ENCODE measurements at regions not wholly inside any gene's neighbourhood (a gene's known extent, or its start where the extent isn't known, plus 50 kb on each side); places are given as distances from the start of the nearest gene placed in this dataset.

- TF ChIP-seq CTCF (IDR thresholded peaks at IDR 0.05), result no peak
- TF ChIP-seq EZH2 (IDR thresholded peaks at IDR 0.05; ENCODE audit: borderline replicate concordance, insufficient read depth, low read depth, low read length, poor library complexity, severe bottlenecking), result no peak
Measured at GRCh38 chr10:14439451-14440259, 108.9 kb upstream of the FRMD4A start.

All from B cell (primary cell).